Ovary (tissue), 7 donors: ENCODE measurements at regions not wholly inside any gene's neighbourhood (a gene's known extent, or its start where the extent isn't known, plus 50 kb on each side); places are given as distances from the start of the nearest gene placed in this dataset.

Experiments
- DNase-seq, 5 donors: peaks; one replicate each; pipeline ENCODE4 v3.0.0-alpha.2; 2019 to 2020
- H3K27ac ChIP-seq, 2 donors: fragments of 200-600 bp; one replicate each; pipeline versions ENCODE4 v1.5.1 to v1.8.0; 2019 to 2022
- H3K27me3 ChIP-seq: fragments of 200-600 bp; one replicate; pipeline ENCODE4 v1.8.0; 2022
- H3K36me3 ChIP-seq: fragments of 200-600 bp; sonication (generic); one replicate; pipeline ENCODE4 v1.5.1; 2019
- H3K4me1 ChIP-seq: one replicate; pipeline ENCODE4 v1.8.1; 2013; ENCODE audit warnings: mild to moderate bottlenecking, moderate library complexity; ENCODE audit not compliant: insufficient read depth
- H3K4me3 ChIP-seq: fragments of 200-600 bp; sonication (generic); one replicate; pipeline ENCODE4 v1.5.1; 2017
- H3K9me3 ChIP-seq, 2 donors: fragments of 200-600 bp in 1 of 2; sonication (generic) in 1 of 2; one replicate each; pipeline versions ENCODE4 v1.5.1 to v1.8.1; 2013 to 2019; ENCODE audit warnings: mild to moderate bottlenecking in 1 of 2, moderate library complexity in 1 of 2
- CTCF ChIP-seq, 3 donors: fragments of 450-650 bp in 2 of 3; fragments of 200-600 bp in 1 of 3; IDR thresholded peaks; one replicate each; pipeline versions ENCODE4 v1.5.1 to v1.8.0; 2016 to 2022; ENCODE audit warnings: antibody characterized with exemption in 3 of 3, mild to moderate bottlenecking in 1 of 3
- EP300 ChIP-seq: sonication (generic); formaldehyde crosslinking; IDR thresholded peaks from one replicate; pipeline ENCODE4 v1.6.1; 2017; ENCODE audit warnings: antibody characterized with exemption
- POLR2A ChIP-seq: fragments of 450-650 bp; IDR thresholded peaks from one replicate; pipeline ENCODE4 v1.6.1; 2017; ENCODE audit warnings: antibody characterized with exemption, mild to moderate bottlenecking, moderate library complexity
- WGBS, 3 donors: extraction: QIAGEN DNeasy Blood & Tissue Kit in 1 of 3; methylation state at CpG; one replicate each; pipeline versions ENCODE4 v1.1.5 to v1.1.7; 2013 to 2017; 5-methylcytosine and 5-hydroxymethylcytosine counted together
- intact Hi-C, 4 donors: fragments of 100-400 bp; cut with DNase I; formaldehyde crosslinking; loops; one replicate each; pipeline versions ENCODE4 v1.11.0 to v1.15.1; 2022 to 2023
- donor health status: DM: no; HTN: no; CAD: no; lungs with moderate emphysema.
- donor health status: DM: no; HTN: no; CAD: no.
- donor health status: Bipolar disorder and iron deficiency.
- donor health status: DM: no; HTN: no; CAD: no.
- donor health status: DM: yes; HTN: yes; CAD: no.

GRCh38 chr1:58398714-58399113 is 147.8 kb downstream of the OMA1 start:
- peaks cover 2% of the 10 kb centered on the region for H3K4me1 ChIP-seq
- 71 to 75% (median 74%) methylated on average over 1 of the region's 1 CpG for WGBS, 3 donors
- TF ChIP-seq POLR2A, result no peak
- TF ChIP-seq EP300, result no peak
- TF ChIP-seq CTCF (IDR thresholded peaks at IDR 0.05), result no peak

GRCh38 chr1:58397187-58397820 is 149.2 kb downstream of the OMA1 start:
- peaks cover 2% of the 10 kb centered on the region for H3K4me1 ChIP-seq
- no peak for DNase-seq
- H3K27me3 ChIP-seq, result no peaks in the 10 kb centered on the region
- H3K4me3 ChIP-seq, result no peak overlapping the region
- intact Hi-C loops, result no loop called here
- no peaks in the 10 kb centered on the region for H3K36me3 ChIP-seq
- H3K27ac ChIP-seq, result no peak overlapping the region
- WGBS, 3 donors, result 52 to 64% (median 54%) methylated on average over 9 of the region's 9 CpGs
- H3K9me3 ChIP-seq, result no peaks in the 10 kb centered on the region
- TF ChIP-seq CTCF (IDR thresholded peaks at IDR 0.05), result no peak
- TF ChIP-seq POLR2A, result no peak
- TF ChIP-seq EP300, result no peak

More at GRCh38 chr1:58398714-58399113, 147.8 kb downstream of the OMA1 start:
- no peak overlapping the region for H3K27ac ChIP-seq
- no peaks in the 10 kb centered on the region for H3K9me3 ChIP-seq
- no peak for DNase-seq
- no peaks in the 10 kb centered on the region for H3K36me3 ChIP-seq
- intact Hi-C loops, result no loop called here
- H3K27me3 ChIP-seq, result no peaks in the 10 kb centered on the region
- no peak overlapping the region for H3K4me3 ChIP-seq

- intact Hi-C loops, result no loop called here
- H3K36me3 ChIP-seq, result no peaks in the 10 kb centered on the region
- no peak overlapping the region for H3K27ac ChIP-seq
- H3K4me3 ChIP-seq, result no peak overlapping the region
- WGBS, 3 donors, result 69 to 80% (median 71%) methylated on average over 6 of the region's 6 CpGs
- no peaks in the 10 kb centered on the region for H3K27me3 ChIP-seq
- H3K9me3 ChIP-seq, result no peaks in the 10 kb centered on the region
- TF ChIP-seq CTCF (IDR thresholded peaks at IDR 0.05), result no peak
- no peak for TF ChIP-seq EP300
- no peak for TF ChIP-seq POLR2A
- no peaks in the 10 kb centered on the region for H3K4me1 ChIP-seq
- DNase-seq, result no peak
Observed at GRCh38 chr1:58396150-58396549, 150.4 kb downstream of the OMA1 start.

GRCh38 chr1:58395355-58395754 is 151.2 kb downstream of the OMA1 start:
- Histone ChIP-seq H3K4me3 (no peak overlapping the region), H3K36me3 (no peaks in the 10 kb centered on the region), H3K27me3 (no peaks in the 10 kb centered on the region), H3K9me3 (no peaks in the 10 kb centered on the region), H3K4me1 (no peaks in the 10 kb centered on the region), H3K27ac (no peak overlapping the region)
- WGBS, 3 donors, result 35 to 45% (median 39%) methylated on average over 2 of the region's 2 CpGs
- DNase-seq, result no peak
- intact Hi-C loops, result no loop called here
- TF ChIP-seq CTCF (IDR thresholded peaks at IDR 0.05), result no peak
- TF ChIP-seq POLR2A, result no peak
- no peak for TF ChIP-seq EP300
